Glutamatergic neuron (in vitro differentiated cells): ENCODE measurements at regions not wholly inside any gene's neighbourhood (a gene's known extent, or its start where the extent isn't known, plus 50 kb on each side); places are given as distances from the start of the nearest gene placed in this dataset.
A peak's percentile ranks its signal among the peaks of the same experiment; 100 is the strongest.

Source experiments
- DNase-seq: peaks from one replicate; pipeline ENCODE4 v3.0.0; 2022
- H3K27ac Mint-ChIP-seq: one replicate; pipeline ENCODE4 v1.8.0; 2020; ENCODE audit warnings: mild to moderate bottlenecking, mixed read lengths, inconsistent platforms; ENCODE audit not compliant: unreplicated experiment
- H3K27me3 Mint-ChIP-seq: one replicate; pipeline ENCODE4 v1.8.0; 2020; ENCODE audit warnings: mild to moderate bottlenecking, moderate library complexity, mixed read lengths, inconsistent platforms; ENCODE audit not compliant: unreplicated experiment
- H3K36me3 Mint-ChIP-seq: one replicate; pipeline ENCODE4 v1.8.0; 2020; ENCODE audit warnings: mild to moderate bottlenecking, mixed read lengths, inconsistent platforms; ENCODE audit not compliant: unreplicated experiment
- H3K4me1 Mint-ChIP-seq: one replicate; pipeline ENCODE4 v1.8.0; 2020; ENCODE audit warnings: mild to moderate bottlenecking, low read depth, mixed read lengths, inconsistent platforms; ENCODE audit not compliant: unreplicated experiment
- H3K4me3 Mint-ChIP-seq: one replicate; pipeline ENCODE4 v1.8.0; 2020; ENCODE audit warnings: mild to moderate bottlenecking, mixed read lengths, inconsistent platforms; ENCODE audit not compliant: unreplicated experiment
- H3K9me3 Mint-ChIP-seq: one replicate; pipeline ENCODE4 v1.8.0; 2020; ENCODE audit warnings: mild to moderate bottlenecking, moderate library complexity, mixed read lengths, inconsistent platforms; ENCODE audit not compliant: unreplicated experiment
- TF ChIP-seq, protein P1 (sequence below): fragments of 200-600 bp; sonication (generic); IDR thresholded peaks from one replicate; pipeline ENCODE4 v1.5.0; 2021; ENCODE audit not compliant: partially characterized antibody, unreplicated experiment

- Mint-ChIP-seq H3K27ac (no peak overlapping the region), H3K4me3 (no peak overlapping the region), H3K4me1 (peaks cover 4% of the 10 kb centered on the region), H3K27me3 (no peaks in the 10 kb centered on the region), H3K9me3 (peaks cover 2% of the 10 kb centered on the region), H3K36me3 (peaks cover 4% of the 10 kb centered on the region)
- TF ChIP-seq, protein P1, sequence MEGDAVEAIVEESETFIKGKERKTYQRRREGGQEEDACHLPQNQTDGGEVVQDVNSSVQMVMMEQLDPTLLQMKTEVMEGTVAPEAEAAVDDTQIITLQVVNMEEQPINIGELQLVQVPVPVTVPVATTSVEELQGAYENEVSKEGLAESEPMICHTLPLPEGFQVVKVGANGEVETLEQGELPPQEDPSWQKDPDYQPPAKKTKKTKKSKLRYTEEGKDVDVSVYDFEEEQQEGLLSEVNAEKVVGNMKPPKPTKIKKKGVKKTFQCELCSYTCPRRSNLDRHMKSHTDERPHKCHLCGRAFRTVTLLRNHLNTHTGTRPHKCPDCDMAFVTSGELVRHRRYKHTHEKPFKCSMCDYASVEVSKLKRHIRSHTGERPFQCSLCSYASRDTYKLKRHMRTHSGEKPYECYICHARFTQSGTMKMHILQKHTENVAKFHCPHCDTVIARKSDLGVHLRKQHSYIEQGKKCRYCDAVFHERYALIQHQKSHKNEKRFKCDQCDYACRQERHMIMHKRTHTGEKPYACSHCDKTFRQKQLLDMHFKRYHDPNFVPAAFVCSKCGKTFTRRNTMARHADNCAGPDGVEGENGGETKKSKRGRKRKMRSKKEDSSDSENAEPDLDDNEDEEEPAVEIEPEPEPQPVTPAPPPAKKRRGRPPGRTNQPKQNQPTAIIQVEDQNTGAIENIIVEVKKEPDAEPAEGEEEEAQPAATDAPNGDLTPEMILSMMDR, result no peak
- no peak for DNase-seq
Measured at GRCh38 chr9:84604223-84604622, 65.3 kb upstream of the NTRK2 start.

DNA sequence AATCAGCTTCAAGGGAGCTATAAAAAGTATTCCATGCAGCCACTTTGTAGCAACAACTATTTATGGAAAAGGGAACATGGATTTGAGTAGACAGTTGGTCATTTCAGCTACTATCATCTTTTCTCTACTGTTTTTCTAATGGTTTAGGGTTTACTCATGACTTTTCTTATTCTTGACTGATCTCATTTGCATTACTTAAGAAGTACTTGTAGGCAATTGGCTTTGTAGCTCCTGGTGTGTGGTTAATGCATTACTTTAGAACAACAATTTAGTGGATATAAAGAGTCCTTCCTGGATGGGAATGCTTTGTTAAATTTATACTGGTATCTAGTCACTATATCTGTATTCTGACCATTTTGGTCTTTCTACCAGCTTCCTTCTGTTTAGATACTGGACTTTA lies 59.8 kb upstream of the NTRK2 start:
- Mint-ChIP-seq H3K36me3 (peaks cover 4% of the 10 kb centered on the region), H3K27ac (no peak overlapping the region), H3K4me1 (peaks cover 8% of the 10 kb centered on the region), H3K4me3 (no peak overlapping the region), H3K27me3 (no peaks in the 10 kb centered on the region), H3K9me3 (no peaks in the 10 kb centered on the region)
- TF ChIP-seq, protein P1, result no peak
- no peak for DNase-seq

DNA sequence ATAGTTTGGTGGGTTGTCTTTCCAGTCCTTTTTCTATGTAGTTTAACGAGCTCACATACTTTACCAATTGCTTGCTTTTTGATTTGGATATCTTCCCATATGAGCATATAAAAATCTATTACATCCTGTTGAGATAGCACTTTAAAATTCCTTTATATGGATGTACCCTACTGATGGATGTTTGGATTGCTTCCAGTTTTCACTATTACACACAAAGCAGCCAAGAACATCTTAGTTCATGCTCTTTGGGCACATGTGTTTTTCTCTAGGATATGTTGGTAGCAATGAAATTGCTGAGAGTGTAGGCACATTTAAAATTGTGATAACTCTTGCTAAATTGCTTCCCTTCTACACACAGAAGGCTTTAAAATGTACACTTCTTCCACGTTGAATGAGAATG lies 56.1 kb upstream of the NTRK2 start:
- H3K36me3 Mint-ChIP-seq, result no peaks in the 10 kb centered on the region
- peaks cover 43% of the 10 kb centered on the region for H3K4me1 Mint-ChIP-seq
- DNase-seq, result no peak
- no peak overlapping the region for H3K4me3 Mint-ChIP-seq
- peaks cover 3% of the 10 kb centered on the region for H3K9me3 Mint-ChIP-seq
- no peak overlapping the region for H3K27ac Mint-ChIP-seq
- TF ChIP-seq, protein P1, result no peak
- H3K27me3 Mint-ChIP-seq, result no peaks in the 10 kb centered on the region

- DNase-seq, result no peak
Measured at GRCh38 chr9:84615544-84615943, 54.0 kb upstream of the NTRK2 start.

GRCh38 chr9:84617411-84618029 lies 52.0 kb upstream of the NTRK2 start:
- peak; percentile 49 for DNase-seq
- Mint-ChIP-seq H3K4me1 (peaks cover 53% of the 10 kb centered on the region), H3K27me3 (no peaks in the 10 kb centered on the region), H3K9me3 (peaks cover 3% of the 10 kb centered on the region), H3K27ac (peak overlapping the region; percentile 91), H3K4me3 (peak overlapping the region; percentile 35), H3K36me3 (no peaks in the 10 kb centered on the region)
- TF ChIP-seq, protein P1, result no peak

More at GRCh38 chr9:84615544-84615943, 54.0 kb upstream of the NTRK2 start:
- H3K27ac Mint-ChIP-seq, result peak overlapping the region; percentile 72
- H3K9me3 Mint-ChIP-seq, result peaks cover 3% of the 10 kb centered on the region
- peak overlapping the region; percentile 11 for H3K4me3 Mint-ChIP-seq
- H3K27me3 Mint-ChIP-seq, result no peaks in the 10 kb centered on the region
- TF ChIP-seq, protein P1, result no peak
- peaks cover 53% of the 10 kb centered on the region for H3K4me1 Mint-ChIP-seq
- H3K36me3 Mint-ChIP-seq, result no peaks in the 10 kb centered on the region
